ENCODE measurements at regions not wholly inside any gene's neighbourhood (a gene's known extent, or its start where the extent isn't known, plus 50 kb on each side); places are given as distances from the start of the nearest gene placed in this dataset.

- H3K36me3 ChIP-seq (ENCODE audit: insufficient read depth, low read length), result no peaks in the 10 kb centered on the region
- H3K4me3 ChIP-seq (ENCODE audit: low read depth, low read length, poor library complexity, severe bottlenecking), result no peak overlapping the region
- no peaks in the 10 kb centered on the region for H3K4me1 ChIP-seq (ENCODE audit: insufficient read depth, low read length, severe bottlenecking)
- no peaks in the 10 kb centered on the region for H3K27me3 ChIP-seq (ENCODE audit: insufficient read depth, low read length)
- no peaks in the 10 kb centered on the region for H4K20me1 ChIP-seq (ENCODE audit: insufficient read depth, low read length)
- H3K9ac ChIP-seq (ENCODE audit: low read length), result no peak overlapping the region
- no peak overlapping the region for H2AFZ ChIP-seq (ENCODE audit: low read length)
- H3K79me2 ChIP-seq (ENCODE audit: insufficient read depth, low read length), result no peaks in the 10 kb centered on the region
- no peaks in the 10 kb centered on the region for H3K9me2 ChIP-seq (ENCODE audit: low read depth, low read length)
- no peaks in the 10 kb centered on the region for H3F3A ChIP-seq (ENCODE audit: insufficient read depth, low read length)
- H3K4me2 ChIP-seq (ENCODE audit: low read length), result no peak overlapping the region
- H3K27ac ChIP-seq (ENCODE audit: low read depth, low read length, poor library complexity, severe bottlenecking), result no peak overlapping the region
- no peaks in the 10 kb centered on the region for H3K9me3 ChIP-seq (ENCODE audit: low read length)
- TF ChIP-seq CTCF (IDR thresholded peaks at IDR 0.05; ENCODE audit: low read length) (no peak), EZH2 (IDR thresholded peaks at IDR 0.05; ENCODE audit: borderline replicate concordance, low read length) (no peak)
These were observed 276.2 kb upstream of the SORCS1 start for GRCh38 chr10:107440741-107441140.

- Histone ChIP-seq H3K27me3 (ENCODE audit: insufficient read depth, low read length) (no peaks in the 10 kb centered on the region), H3K9me3 (ENCODE audit: low read length) (no peaks in the 10 kb centered on the region), H4K20me1 (ENCODE audit: insufficient read depth, low read length) (no peaks in the 10 kb centered on the region), H3K9ac (ENCODE audit: low read length) (no peak overlapping the region), H3K79me2 (ENCODE audit: insufficient read depth, low read length) (no peaks in the 10 kb centered on the region), H2AFZ (ENCODE audit: low read length) (no peak overlapping the region), H3K36me3 (ENCODE audit: insufficient read depth, low read length) (no peaks in the 10 kb centered on the region), H3K4me3 (ENCODE audit: low read depth, low read length, poor library complexity, severe bottlenecking) (no peak overlapping the region), H3K4me2 (ENCODE audit: low read length) (no peak overlapping the region), H3K27ac (ENCODE audit: low read depth, low read length, poor library complexity, severe bottlenecking) (no peak overlapping the region), H3F3A (ENCODE audit: insufficient read depth, low read length) (no peaks in the 10 kb centered on the region), H3K4me1 (ENCODE audit: insufficient read depth, low read length, severe bottlenecking) (no peaks in the 10 kb centered on the region), H3K9me2 (ENCODE audit: low read depth, low read length) (no peaks in the 10 kb centered on the region)
- no peak for TF ChIP-seq EZH2 (IDR thresholded peaks at IDR 0.05; ENCODE audit: borderline replicate concordance, low read length)
- TF ChIP-seq CTCF (IDR thresholded peaks at IDR 0.05; ENCODE audit: low read length), result no peak
These were observed 273.4 kb upstream of the SORCS1 start for GRCh38 chr10:107437921-107438320.

GRCh38 chr10:107436568-107436967, 272.1 kb upstream of the SORCS1 start:
- TF ChIP-seq EZH2 (IDR thresholded peaks at IDR 0.05; ENCODE audit: borderline replicate concordance, low read length) (no peak), CTCF (IDR thresholded peaks at IDR 0.05; ENCODE audit: low read length) (no peak)
- H3K27ac ChIP-seq (ENCODE audit: low read depth, low read length, poor library complexity, severe bottlenecking), result no peak overlapping the region
- no peak overlapping the region for H2AFZ ChIP-seq (ENCODE audit: low read length)
- H3F3A ChIP-seq (ENCODE audit: insufficient read depth, low read length), result no peaks in the 10 kb centered on the region
- no peaks in the 10 kb centered on the region for H3K4me1 ChIP-seq (ENCODE audit: insufficient read depth, low read length, severe bottlenecking)
- no peak overlapping the region for H3K9ac ChIP-seq (ENCODE audit: low read length)
- no peak overlapping the region for H3K4me3 ChIP-seq (ENCODE audit: low read depth, low read length, poor library complexity, severe bottlenecking)
- no peaks in the 10 kb centered on the region for H3K79me2 ChIP-seq (ENCODE audit: insufficient read depth, low read length)
- H3K9me2 ChIP-seq (ENCODE audit: low read depth, low read length), result no peaks in the 10 kb centered on the region
- H3K27me3 ChIP-seq (ENCODE audit: insufficient read depth, low read length), result no peaks in the 10 kb centered on the region
- no peaks in the 10 kb centered on the region for H3K9me3 ChIP-seq (ENCODE audit: low read length)
- no peaks in the 10 kb centered on the region for H3K36me3 ChIP-seq (ENCODE audit: insufficient read depth, low read length)
- H4K20me1 ChIP-seq (ENCODE audit: insufficient read depth, low read length), result no peaks in the 10 kb centered on the region
- H3K4me2 ChIP-seq (ENCODE audit: low read length), result no peak overlapping the region

Data from OCI-LY1 (cell line).